PC-9 (cell line): ENCODE measurements at regions not wholly inside any gene's neighbourhood (a gene's known extent, or its start where the extent isn't known, plus 50 kb on each side); places are given as distances from the start of the nearest gene placed in this dataset.

Experiments
- BruUV-seq: library from RNA; stranded (reverse); fragments of 400-500 nt; replicated peaks from 2 replicates; lab custom pipeline; 2021; lab: Mats Ljungman, UMichigan
- CTCF ChIA-PET: fragments of 300-600 bp; sonication (Branson Sonifier 250); formaldehyde crosslinking; loops from one replicate; lab custom pipeline; 2022; ENCODE audit warnings: antibody characterized with exemption; lab: Charles Lee
- POLR2A ChIA-PET: fragments of 300-600 bp; sonication (Branson Sonifier 250); formaldehyde crosslinking; loops from one replicate; lab custom pipeline; 2022; ENCODE audit warnings: antibody characterized with exemption; ENCODE audit not compliant: unreplicated experiment; lab: Charles Lee
- DNase-seq, 2 experiments: peaks; one replicate each; pipeline versions ENCODE4 v3.0.0 to v3.0.0-alpha.2; 2015 to 2022; ENCODE audit warnings: mixed read lengths in 1 of 2
- H2AFZ ChIP-seq: fragments of 200-600 bp; sonication (generic); 2 replicates; pipeline ENCODE4 v1.8.1; 2017; ENCODE audit warnings: antibody characterized with exemption
- H3F3A ChIP-seq: fragments of 200-600 bp; sonication (generic); 2 replicates; pipeline ENCODE4 v1.8.1; 2017; ENCODE audit warnings: antibody characterized with exemption, mild to moderate bottlenecking, low read depth; ENCODE audit not compliant: insufficient read depth
- H3K27ac ChIP-seq: fragments of 200-600 bp; sonication (generic); 2 replicates; pipeline ENCODE4 v1.6.1; 2016; ENCODE audit warnings: mixed run types
- H3K27me3 ChIP-seq: fragments of 200-600 bp; sonication (generic); 2 replicates; pipeline ENCODE4 v1.6.1; 2016; ENCODE audit warnings: low read depth, mixed run types; ENCODE audit not compliant: insufficient read depth
- H3K36me3 ChIP-seq: fragments of 200-600 bp; sonication (generic); 2 replicates; pipeline ENCODE4 v1.6.1; 2016; ENCODE audit warnings: low read depth, mixed run types
- H3K4me1 ChIP-seq: fragments of 200-600 bp; sonication (generic); replicated peaks from 2 replicates; pipeline ENCODE4 v1.6.1; 2016; ENCODE audit warnings: mixed run types; ENCODE audit not compliant: insufficient read depth
- H3K4me2 ChIP-seq: fragments of 200-600 bp; sonication (generic); 2 replicates; pipeline ENCODE4 v1.6.1; 2017; ENCODE audit warnings: mixed run types
- H3K4me3 ChIP-seq: fragments of 200-600 bp; sonication (generic); 2 replicates; pipeline ENCODE4 v1.6.1; 2016; ENCODE audit warnings: mixed run types
- H3K79me2 ChIP-seq: fragments of 200-600 bp; sonication (generic); 2 replicates; pipeline ENCODE4 v1.6.1; 2017; ENCODE audit warnings: low read depth, mixed run types
- H3K9me2 ChIP-seq: fragments of 200-600 bp; sonication (generic); 2 replicates; pipeline ENCODE4 v1.8.1; 2017; ENCODE audit warnings: mild to moderate bottlenecking; ENCODE audit not compliant: insufficient read depth
- H3K9me3 ChIP-seq: fragments of 200-600 bp; sonication (generic); 2 replicates; pipeline ENCODE4 v1.8.1; 2016; ENCODE audit warnings: low read depth; ENCODE audit not compliant: insufficient read depth
- H4K20me1 ChIP-seq: fragments of 200-600 bp; sonication (generic); 2 replicates; pipeline ENCODE4 v1.8.1; 2017; ENCODE audit not compliant: insufficient read depth
- CTCF ChIP-seq: fragments of 200-600 bp; sonication (generic); conservative IDR thresholded peaks from 2 replicates; pipeline ENCODE4 v1.6.1; 2017; ENCODE audit warnings: mixed run types, antibody characterized with exemption, mild to moderate bottlenecking, moderate library complexity
- EZH2 ChIP-seq: fragments of 200-600 bp; sonication (generic); IDR thresholded peaks from 2 replicates; pipeline ENCODE4 v1.8.0; 2017; ENCODE audit warnings: antibody characterized with exemption, low read depth
- intact Hi-C: fragments of 100-400 bp; cut with micrococcal nuclease; formaldehyde crosslinking; loops from one replicate; pipeline ENCODE4 v1.10.0; 2022; ENCODE audit not compliant: unreplicated experiment

- Histone ChIP-seq H3K9me3 (no peaks in the 10 kb centered on the region), H3K36me3 (no peaks in the 10 kb centered on the region), H3K4me2 (no peak overlapping the region), H3K79me2 (no peaks in the 10 kb centered on the region), H3K4me1 (no peaks in the 10 kb centered on the region), H3K27me3 (no peaks in the 10 kb centered on the region), H3K9me2 (no peaks in the 10 kb centered on the region), H3F3A (no peaks in the 10 kb centered on the region), H4K20me1 (no peaks in the 10 kb centered on the region), H2AFZ (no peak overlapping the region), H3K27ac (no peak overlapping the region), H3K4me3 (no peak overlapping the region)
- no TSS peak for BruUV-seq
- DNase-seq = no peak
- intact Hi-C loops = no loop called here
- POLR2A ChIA-PET = no interaction called here
- CTCF ChIA-PET = no interaction called here
- no peak for TF ChIP-seq CTCF
- TF ChIP-seq EZH2 = no peak
Measured at GRCh38 chr4:34633241-34633640, 1611.1 kb downstream of the ARAP2 start.

- no peaks in the 10 kb centered on the region for H4K20me1 ChIP-seq
- no peak overlapping the region for H3K4me2 ChIP-seq
- no peak for DNase-seq
- BruUV-seq = no TSS peak
- TF ChIP-seq CTCF = no peak
- TF ChIP-seq EZH2 = no peak
- H3K4me3 ChIP-seq = no peak overlapping the region
- no peak overlapping the region for H2AFZ ChIP-seq
- intact Hi-C loops = no loop called here
- H3K79me2 ChIP-seq = no peaks in the 10 kb centered on the region
- POLR2A ChIA-PET = no interaction called here
- CTCF ChIA-PET = no interaction called here
- H3K36me3 ChIP-seq = no peaks in the 10 kb centered on the region
- no peaks in the 10 kb centered on the region for H3F3A ChIP-seq
- no peaks in the 10 kb centered on the region for H3K27me3 ChIP-seq
- H3K4me1 ChIP-seq = no peaks in the 10 kb centered on the region
- no peaks in the 10 kb centered on the region for H3K9me2 ChIP-seq
- no peak overlapping the region for H3K27ac ChIP-seq
- no peaks in the 10 kb centered on the region for H3K9me3 ChIP-seq
Measured at GRCh38 chr4:34636623-34637022, 1607.7 kb downstream of the ARAP2 start.

GRCh38 chr4:34643476-34643875 is 1600.8 kb downstream of the ARAP2 start:
- Histone ChIP-seq H3K36me3 (no peaks in the 10 kb centered on the region), H3K9me3 (no peaks in the 10 kb centered on the region), H3K9me2 (no peaks in the 10 kb centered on the region), H2AFZ (no peak overlapping the region), H3F3A (no peaks in the 10 kb centered on the region), H3K4me1 (no peaks in the 10 kb centered on the region), H3K4me3 (no peak overlapping the region), H3K4me2 (no peak overlapping the region), H3K27me3 (no peaks in the 10 kb centered on the region), H4K20me1 (no peaks in the 10 kb centered on the region), H3K27ac (no peak overlapping the region), H3K79me2 (no peaks in the 10 kb centered on the region)
- no peak for DNase-seq
- POLR2A ChIA-PET = no interaction called here
- TF ChIP-seq CTCF (no peak), EZH2 (no peak)
- BruUV-seq = no TSS peak
- CTCF ChIA-PET = no interaction called here
- intact Hi-C loops = no loop called here
